ENCODE measurements at regions not wholly inside any gene's neighbourhood (a gene's known extent, or its start where the extent isn't known, plus 50 kb on each side); places are given as distances from the start of the nearest gene placed in this dataset.

GRCh38 chr14:61618448-61618847, 76.9 kb upstream of the HIF1A start:
- no peak overlapping the region for H3K4me2 ChIP-seq (ENCODE audit: low read depth, low read length)
- CTCF ChIA-PET, result no interaction called here
- in situ Hi-C loops (cut with MboI; ENCODE audit: low sequenced_read_pairs), result no loop called here
- DNase-seq (no peak), ATAC-seq (ENCODE audit: low read depth) (no peak)
- peak overlapping the region; percentile 55; the same call in 1 of the 2 replicates for H3K14ac ChIP-seq (replicated peaks; ENCODE audit: low read depth, low read length)
- H3K9me3 ChIP-seq (ENCODE audit: control insufficient read depth, insufficient read depth, low read length), result no peaks in the 10 kb centered on the region
- H4K5ac ChIP-seq (ENCODE audit: low read depth, low read length), result peak overlapping the region; percentile 31; the same call in 1 of the 2 replicates
- H2BK120ac ChIP-seq (ENCODE audit: low read depth, low read length), result peak overlapping the region; percentile 25; the same call in 1 of the 2 replicates
- no peak overlapping the region for H3K56ac ChIP-seq (ENCODE audit: extremely low read depth, insufficient read depth, low read length)
- H4K91ac ChIP-seq (ENCODE audit: insufficient read depth, low read depth, low read length), result no peak overlapping the region
- intact Hi-C loops (cut with micrococcal nuclease), result no loop called here
- H3K27me3 ChIP-seq (ENCODE audit: control insufficient read depth, insufficient read depth, low read length), result no peaks in the 10 kb centered on the region
- peaks cover 4% of the 10 kb centered on the region for H3K9me1 ChIP-seq (ENCODE audit: insufficient read depth, low read length)
- H2AK5ac ChIP-seq (ENCODE audit: low read depth, low read length), result peak overlapping the region; percentile 54
- H3K4me3 ChIP-seq (ENCODE audit: insufficient read depth, low read depth, low read length), result no peak overlapping the region
- H3K79me1 ChIP-seq (ENCODE audit: low read depth in 1 of 2, low read length in 2 of 2), result peaks cover 0 to 8% of the 10 kb centered on the region in 2 experiments; a peak in 2 of 4 replicates
- H2AK9ac ChIP-seq (replicated peaks; ENCODE audit: low read depth, low read length, poor library complexity), result no peak overlapping the region
- no peak overlapping the region for H2BK5ac ChIP-seq (ENCODE audit: low read depth, low read length, poor library complexity, severe bottlenecking)
- dilution Hi-C loops (cut with HindIII; ENCODE audit: low sequenced_read_pairs, unreplicated experiment), result no loop called here
- peaks cover 13% of the 10 kb centered on the region for H3K4me1 ChIP-seq (ENCODE audit: control insufficient read depth, insufficient read depth, low read length)
- no peak overlapping the region for H4K8ac ChIP-seq (ENCODE audit: low read depth in 2 of 2, low read length in 2 of 2)
- no peaks in the 10 kb centered on the region for H3K36me3 ChIP-seq (ENCODE audit: control insufficient read depth, insufficient read depth, low read length)
- H3K27ac ChIP-seq (ENCODE audit: insufficient read depth, low read length), result no peak overlapping the region
- no peak overlapping the region for H2AFZ ChIP-seq (replicated peaks; ENCODE audit: low read length, poor library complexity)
- H4K20me1 ChIP-seq (ENCODE audit: insufficient read depth, low read length), result no peaks in the 10 kb centered on the region
- peak overlapping the region; percentile 26; the same call in 1 of the 2 replicates for H2BK20ac ChIP-seq (ENCODE audit: low read depth, low read length)
- no TSS peak for BruUV-seq (replicated peaks)
- no peak overlapping the region for H3K9ac ChIP-seq (ENCODE audit: low read depth, low read length)
- 96% methylated on average over 4 of the region's 5 CpGs; no CpG with 5 or more reads in 1 of the 2 experiments for WGBS, 2 experiments (ENCODE audit: extremely low coverage in 2 of 2, insufficient read length in 1 of 2)
- peak overlapping the region; percentile 1; the same call in 1 of the 3 replicates for H2BK15ac ChIP-seq (ENCODE audit: low read depth, low read length)
- H3K18ac ChIP-seq (ENCODE audit: low read depth, low read length), result peak overlapping the region; percentile 28; the same call in 1 of the 2 replicates
- H3K23ac ChIP-seq (ENCODE audit: low read depth, low read length), result no peak overlapping the region
- no peak overlapping the region for H3K4ac ChIP-seq (ENCODE audit: low read depth, low read length)
- POLR2A ChIA-PET (ENCODE audit: unreplicated experiment), result no interaction called here
- TF ChIP-seq MXI1 (IDR thresholded peaks at IDR 0.05; ENCODE audit: borderline replicate concordance, low read depth, low read length), result no peak
- TF ChIP-seq SMC3 (IDR thresholded peaks at IDR 0.05; ENCODE audit: low read depth, low read length), result no peak
- no peak for TF ChIP-seq ELK1 (IDR thresholded peaks at IDR 0.05; ENCODE audit: borderline replicate concordance, low read depth, low read length)
- TF ChIP-seq BHLHE40 (IDR thresholded peaks at IDR 0.05; ENCODE audit: low read depth, low read length), result no peak
- no peak for TF ChIP-seq CEBPB (IDR thresholded peaks at IDR 0.05; ENCODE audit: low read depth, low read length)
- no peak for TF ChIP-seq CHD1 (IDR thresholded peaks at IDR 0.05; ENCODE audit: low read depth, low read length)
- no peak for TF ChIP-seq MAFK (IDR thresholded peaks at IDR 0.05; ENCODE audit: low read depth, low read length)
- TF ChIP-seq POLR2A (IDR thresholded peaks at IDR 0.05; ENCODE audit: low read depth, low read length), result no peak
- no peak for TF ChIP-seq USF2 (IDR thresholded peaks at IDR 0.05; ENCODE audit: low read depth, low read length)
